ENCODE measurements at regions not wholly inside any gene's neighbourhood (a gene's known extent, or its start where the extent isn't known, plus 50 kb on each side); places are given as distances from the start of the nearest gene placed in this dataset.

DNA sequence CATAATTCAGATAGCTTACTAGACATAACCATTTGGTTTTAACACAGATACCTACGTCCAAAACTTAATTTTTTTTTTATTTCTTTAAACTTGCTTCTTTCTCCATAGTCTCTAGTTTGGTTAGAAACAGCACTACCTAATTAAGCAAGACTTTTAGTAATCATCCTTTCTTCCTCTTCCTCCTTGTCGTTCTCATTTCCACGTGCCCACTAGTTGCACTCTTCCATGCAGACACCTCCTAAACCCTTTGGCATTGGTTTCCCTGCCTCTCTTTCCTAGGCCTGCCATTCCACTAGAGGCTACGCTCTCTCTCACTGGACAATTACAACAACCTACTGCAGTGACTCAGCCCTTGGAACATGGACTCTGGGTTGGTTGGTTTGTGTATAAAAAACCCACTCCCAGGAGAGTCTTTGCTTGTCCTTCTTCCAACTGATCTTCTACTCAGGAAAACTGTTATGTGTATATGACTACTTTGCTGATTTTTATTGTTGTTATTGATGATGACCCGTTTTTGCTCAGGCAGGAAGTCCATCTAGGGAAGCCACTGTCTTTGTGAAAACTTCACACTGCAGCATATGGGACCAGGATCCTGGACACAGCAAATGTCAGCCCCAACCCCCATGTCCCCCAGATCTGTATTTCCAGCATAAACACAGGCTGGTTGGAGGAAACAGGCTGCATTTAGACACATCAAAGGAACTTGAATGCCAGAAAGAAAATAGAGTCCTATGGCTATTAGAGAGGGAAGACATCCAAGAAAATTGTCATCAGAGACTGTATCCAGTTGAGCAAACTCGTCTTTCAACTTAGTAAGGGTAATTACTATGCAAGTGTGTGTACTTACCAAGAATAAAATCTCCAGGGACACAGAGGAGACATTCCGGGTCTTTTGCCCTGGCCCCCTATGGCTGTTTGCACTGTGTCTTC lies 503.2 kb downstream of the GADD45G start:
- Histone ChIP-seq H3K36me3 (no peaks in the 10 kb centered on the region), H3K9me3 (no peaks in the 10 kb centered on the region), H3K27ac (peak overlapping the region; percentile 21 to 68 (median 62)), H3K4me3 (no peak overlapping the region), H3K27me3 (no peaks in the 10 kb centered on the region), H3K4me1 (peaks cover 0 to 29% (median 8%) of the 10 kb centered on the region in 3 donors)
- 20 to 32% methylated on average over 6 of the region's 7 CpGs for WGBS, 2 donors (ENCODE audit: low coverage in 1 of 2)
- ATAC-seq, result peak; percentile 63
- TF ChIP-seq POLR2A (IDR thresholded peaks at IDR 0.05) (no peak), POLR2AphosphoS5 (IDR thresholded peaks at IDR 0.05) (no peak), EP300 (IDR thresholded peaks at IDR 0.05) (no peak)
- TF ChIP-seq, protein P1, sequence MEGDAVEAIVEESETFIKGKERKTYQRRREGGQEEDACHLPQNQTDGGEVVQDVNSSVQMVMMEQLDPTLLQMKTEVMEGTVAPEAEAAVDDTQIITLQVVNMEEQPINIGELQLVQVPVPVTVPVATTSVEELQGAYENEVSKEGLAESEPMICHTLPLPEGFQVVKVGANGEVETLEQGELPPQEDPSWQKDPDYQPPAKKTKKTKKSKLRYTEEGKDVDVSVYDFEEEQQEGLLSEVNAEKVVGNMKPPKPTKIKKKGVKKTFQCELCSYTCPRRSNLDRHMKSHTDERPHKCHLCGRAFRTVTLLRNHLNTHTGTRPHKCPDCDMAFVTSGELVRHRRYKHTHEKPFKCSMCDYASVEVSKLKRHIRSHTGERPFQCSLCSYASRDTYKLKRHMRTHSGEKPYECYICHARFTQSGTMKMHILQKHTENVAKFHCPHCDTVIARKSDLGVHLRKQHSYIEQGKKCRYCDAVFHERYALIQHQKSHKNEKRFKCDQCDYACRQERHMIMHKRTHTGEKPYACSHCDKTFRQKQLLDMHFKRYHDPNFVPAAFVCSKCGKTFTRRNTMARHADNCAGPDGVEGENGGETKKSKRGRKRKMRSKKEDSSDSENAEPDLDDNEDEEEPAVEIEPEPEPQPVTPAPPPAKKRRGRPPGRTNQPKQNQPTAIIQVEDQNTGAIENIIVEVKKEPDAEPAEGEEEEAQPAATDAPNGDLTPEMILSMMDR (IDR thresholded peaks at IDR 0.05), result no peak

GRCh38 chr9:90112788-90113187 lies 508.0 kb downstream of the GADD45G start:
- Histone ChIP-seq H3K36me3 (no peaks in the 10 kb centered on the region), H3K27me3 (no peaks in the 10 kb centered on the region), H3K4me1 (peaks cover 0 to 14% (median 5%) of the 10 kb centered on the region in 3 donors), H3K4me3 (no peak overlapping the region), H3K9me3 (no peaks in the 10 kb centered on the region), H3K27ac (no peak overlapping the region)
- 31 to 38% methylated on average over 3 to 4 of the region's 4 CpGs for WGBS, 2 donors (ENCODE audit: low coverage in 1 of 2)
- TF ChIP-seq, protein P1 (IDR thresholded peaks at IDR 0.05), result no peak
- TF ChIP-seq POLR2A (IDR thresholded peaks at IDR 0.05) (no peak), POLR2AphosphoS5 (IDR thresholded peaks at IDR 0.05) (no peak), EP300 (IDR thresholded peaks at IDR 0.05) (no peak)
- no peak for ATAC-seq

DNA sequence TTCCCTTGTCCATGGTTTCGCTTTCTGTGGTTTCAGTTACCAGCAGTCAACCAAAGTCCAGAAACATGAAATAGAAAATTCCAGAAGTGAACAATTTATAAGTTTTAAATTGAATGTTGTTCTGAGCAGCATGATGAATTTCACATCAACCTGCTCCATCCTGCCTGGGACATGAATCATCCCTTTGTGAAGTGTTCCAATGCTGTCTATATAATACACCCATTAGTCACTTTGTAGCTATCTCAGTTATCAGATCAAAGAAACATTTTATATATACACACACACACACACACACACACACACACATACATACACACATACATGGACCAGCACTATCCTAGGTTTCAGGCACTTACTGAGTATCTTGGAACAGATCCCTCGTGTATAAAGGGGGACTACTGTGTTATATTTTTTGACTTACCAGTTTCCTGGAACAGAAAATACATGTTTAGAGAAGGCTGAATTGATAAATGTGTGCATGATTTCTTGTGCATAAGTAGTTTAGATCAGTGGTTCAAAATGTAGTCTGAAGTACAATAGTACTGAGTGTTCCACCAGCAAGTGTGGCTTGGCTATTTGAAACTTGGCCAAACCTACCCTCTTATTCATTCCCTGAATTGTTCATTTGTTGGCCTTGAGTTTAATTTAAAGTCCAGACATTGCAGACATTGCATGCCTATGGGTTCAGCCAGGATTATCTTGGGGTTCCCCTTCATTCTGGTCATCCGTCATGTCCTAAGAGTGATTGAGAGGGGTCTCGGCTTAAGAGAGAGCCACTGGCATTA lies 510.0 kb downstream of the GADD45G start:
- 77 to 94% methylated on average over 2 of the region's 4 CpGs for WGBS, 2 donors (ENCODE audit: low coverage in 1 of 2)
- H3K4me3 ChIP-seq, result no peak overlapping the region
- H3K4me1 ChIP-seq, result no peaks in the 10 kb centered on the region
- H3K9me3 ChIP-seq, result no peaks in the 10 kb centered on the region
- no peak overlapping the region for H3K27ac ChIP-seq
- ATAC-seq, result no peak
- H3K27me3 ChIP-seq, result no peaks in the 10 kb centered on the region
- no peaks in the 10 kb centered on the region for H3K36me3 ChIP-seq
- TF ChIP-seq, protein P1 (IDR thresholded peaks at IDR 0.05), result no peak
- TF ChIP-seq POLR2AphosphoS5 (IDR thresholded peaks at IDR 0.05) (no peak), EP300 (IDR thresholded peaks at IDR 0.05) (no peak), POLR2A (IDR thresholded peaks at IDR 0.05) (no peak)

DNA sequence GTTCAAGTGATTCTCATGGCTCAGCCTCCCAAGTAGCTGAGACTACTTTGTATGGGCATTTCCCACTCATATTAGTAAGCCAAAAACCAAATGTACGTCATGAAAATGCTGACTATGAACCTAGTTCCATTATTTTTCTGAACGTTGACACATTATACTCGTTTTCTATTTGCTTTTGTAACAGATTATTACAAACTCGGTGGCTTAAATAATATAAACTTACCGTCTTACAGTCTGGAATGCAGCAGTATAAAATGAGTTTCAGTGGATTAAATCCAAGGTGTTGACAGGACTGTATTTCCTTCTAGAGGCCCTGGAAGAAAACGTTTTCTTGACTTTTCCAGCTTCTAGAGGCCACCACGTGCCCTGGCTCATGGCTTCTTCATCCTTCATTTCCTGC lies 517.0 kb downstream of the GADD45G start:
- no peaks in the 10 kb centered on the region for H3K4me1 ChIP-seq
- no peaks in the 10 kb centered on the region for H3K27me3 ChIP-seq
- H3K36me3 ChIP-seq, result no peaks in the 10 kb centered on the region
- H3K9me3 ChIP-seq, result peaks cover 0 to 4% (median 0%) of the 10 kb centered on the region in 3 donors
- no peak for ATAC-seq
- WGBS, 2 donors (ENCODE audit: low coverage in 1 of 2), result 19 to 28% methylated on average over 7 of the region's 7 CpGs
- no peak overlapping the region for H3K4me3 ChIP-seq
- peak overlapping the region in 2 of 4 donors; percentile 3 to 36 for H3K27ac ChIP-seq
- TF ChIP-seq EP300 (IDR thresholded peaks at IDR 0.05) (no peak), POLR2AphosphoS5 (IDR thresholded peaks at IDR 0.05) (peak; percentile 52), POLR2A (IDR thresholded peaks at IDR 0.05) (no peak)
- TF ChIP-seq, protein P1 (IDR thresholded peaks at IDR 0.05), result no peak

Measured in gastroesophageal sphincter (tissue), 4 donors.